Stimulated activated CD8-positive, alpha-beta memory T cell treated with anti-CD3 and anti-CD28 coated beads, Interleukin-4, amount 100 ng/mL, for 1 hour (primary cell): ENCODE measurements at regions not wholly inside any gene's neighbourhood (a gene's known extent, or its start where the extent isn't known, plus 50 kb on each side); places are given as distances from the start of the nearest gene placed in this dataset.
"Not testable (repeated sequence)": the region's sequence is repeated elsewhere in the genome, so short reads cannot be mapped to it uniquely, and the experiment has no call there.

Source experiments
- DNase-seq, 2 donors: peaks; one replicate each; pipeline ENCODE4 v3.0.0-alpha.2; 2020; ENCODE audit warnings: low read depth in 2 of 2, low spot score in 1 of 2

DNA sequence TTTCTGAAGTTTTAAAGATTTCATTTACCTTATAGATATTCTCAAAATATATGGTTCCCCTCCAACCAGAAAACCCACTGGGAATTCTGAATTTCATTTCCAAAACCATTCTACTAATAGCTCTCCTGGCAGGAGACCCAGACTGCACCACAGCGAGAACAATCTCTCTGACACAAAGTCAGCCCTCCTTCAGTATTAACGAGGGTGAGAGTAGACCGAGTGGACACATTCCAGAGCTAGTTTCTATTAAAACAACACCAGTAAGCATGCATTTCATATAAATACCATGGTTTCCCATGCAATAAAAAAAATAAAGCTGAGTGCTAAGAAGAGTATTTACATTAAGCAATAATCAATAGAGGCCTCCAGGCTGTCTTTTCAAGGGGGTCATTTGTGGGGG lies 899.6 kb upstream of the SLC35B3 start:
- DNase-seq, result no peak

DNA sequence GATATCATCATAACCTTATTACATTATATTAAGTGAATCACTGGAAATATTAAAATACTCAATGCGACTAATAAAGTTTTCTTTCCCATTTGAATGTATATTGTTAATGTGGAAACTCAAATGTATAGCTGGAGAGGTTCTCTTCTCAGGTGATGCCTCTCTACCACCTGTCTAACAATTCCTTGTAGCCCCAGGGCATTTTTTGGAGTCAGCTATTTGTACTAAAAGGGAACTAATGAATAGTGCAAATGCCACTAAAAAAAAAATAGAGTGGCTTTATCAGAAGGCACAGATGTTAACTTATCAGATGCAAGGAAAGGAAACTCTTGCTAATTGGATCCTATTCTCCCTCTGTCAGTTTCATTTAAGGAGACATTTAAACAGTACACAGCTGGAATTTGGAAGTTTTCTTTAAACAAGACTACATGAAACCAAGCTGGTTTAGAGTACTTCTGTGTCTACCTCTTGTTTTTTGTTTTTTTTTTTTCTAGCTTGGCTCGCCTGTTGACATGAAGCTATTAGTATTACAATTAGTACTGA lies 897.0 kb upstream of the SLC35B3 start:
- no peak for DNase-seq

DNA sequence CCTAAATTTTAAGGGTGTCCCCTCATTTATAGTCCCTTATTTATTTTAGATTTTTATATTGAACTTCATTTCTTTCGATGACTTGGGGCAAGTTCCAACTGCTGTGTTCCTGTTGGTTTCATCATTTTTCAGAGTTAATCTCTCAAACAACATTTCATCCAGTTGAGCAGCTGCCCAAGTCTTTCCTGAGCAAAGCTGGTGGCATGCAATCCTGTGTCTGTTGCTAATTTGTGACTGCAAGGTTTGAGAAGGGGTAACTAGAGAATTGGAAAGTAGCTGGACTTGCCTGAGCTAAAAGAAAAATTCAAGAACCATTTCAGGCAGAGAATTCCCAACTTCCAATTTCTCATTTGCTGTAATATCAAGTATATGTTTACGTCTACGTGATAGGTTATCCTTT lies 881.5 kb upstream of the SLC35B3 start:
- no peak for DNase-seq

DNA sequence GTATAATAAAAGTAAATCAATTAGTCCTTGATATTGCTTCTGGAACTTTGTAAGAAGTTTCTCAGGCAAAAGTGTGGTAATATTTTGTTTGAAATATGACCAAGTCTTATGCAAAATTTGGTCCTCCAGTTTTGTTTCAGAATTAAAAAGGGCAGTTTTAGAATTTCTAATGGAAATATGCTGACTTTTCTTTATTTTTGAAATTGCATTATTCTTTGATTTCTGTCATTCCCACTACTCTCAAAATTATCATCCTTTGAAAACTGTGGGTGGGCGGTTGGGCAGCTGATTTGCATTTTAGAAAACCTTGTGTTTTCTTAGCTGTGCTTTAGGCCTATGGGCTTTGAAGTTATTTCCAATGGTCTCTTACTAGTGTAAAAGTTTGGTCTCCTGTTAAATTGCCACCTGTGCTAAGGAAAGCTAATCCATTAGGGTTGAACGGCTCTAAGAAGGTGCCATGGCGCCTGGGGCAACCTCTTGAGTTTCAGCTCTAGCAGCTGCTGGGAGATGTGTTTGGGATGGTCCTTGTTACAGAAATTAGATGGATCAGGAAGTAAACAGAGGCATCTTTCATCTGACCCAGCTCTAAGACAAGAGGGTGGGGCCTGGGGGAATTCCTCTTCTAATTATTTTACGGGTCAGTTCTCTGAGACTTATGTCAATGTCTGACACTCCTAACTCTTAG lies 880.8 kb upstream of the SLC35B3 start:
- DNase-seq, result no peak

- no peak for DNase-seq
Observed at GRCh38 chr6:9308284-9308683, 872.9 kb upstream of the SLC35B3 start.

DNA sequence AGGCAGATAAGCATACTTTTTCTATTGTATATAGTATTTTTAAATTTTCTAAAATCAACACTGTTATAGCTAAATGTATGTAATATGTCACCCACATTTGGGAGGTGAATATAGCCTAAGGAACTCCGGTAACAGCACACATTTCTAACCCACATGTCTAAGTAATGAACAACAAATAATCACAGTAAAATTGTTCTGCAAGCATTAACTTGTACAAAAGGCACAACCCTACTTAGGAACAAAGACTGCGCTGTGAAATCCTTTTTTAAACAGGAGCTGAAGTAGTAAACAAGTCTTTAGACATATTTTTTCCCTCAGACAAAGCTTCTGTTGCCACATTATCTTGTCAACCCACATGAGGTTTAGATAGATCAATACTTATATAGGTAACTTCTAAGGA lies 872.4 kb upstream of the SLC35B3 start:
- no peak for DNase-seq

DNA sequence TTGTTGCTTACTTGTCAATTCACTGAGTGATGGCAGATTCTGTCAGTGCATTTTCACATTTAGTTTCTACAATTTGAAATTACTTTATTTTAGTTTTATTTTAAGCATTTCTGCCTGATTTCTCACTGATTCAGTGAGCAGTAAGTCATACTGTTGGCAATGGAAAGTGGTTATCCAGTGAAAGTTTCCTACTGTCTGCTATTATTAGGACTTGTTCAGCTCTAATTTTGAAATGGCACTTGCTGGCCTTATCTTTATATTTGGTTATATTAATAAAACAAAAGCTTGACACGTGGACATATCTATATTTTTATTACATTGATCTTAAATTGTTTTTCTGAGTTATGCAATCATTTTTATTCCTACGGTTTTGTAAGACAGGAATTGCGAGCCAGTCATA lies 871.8 kb upstream of the SLC35B3 start:
- no peak for DNase-seq

DNA sequence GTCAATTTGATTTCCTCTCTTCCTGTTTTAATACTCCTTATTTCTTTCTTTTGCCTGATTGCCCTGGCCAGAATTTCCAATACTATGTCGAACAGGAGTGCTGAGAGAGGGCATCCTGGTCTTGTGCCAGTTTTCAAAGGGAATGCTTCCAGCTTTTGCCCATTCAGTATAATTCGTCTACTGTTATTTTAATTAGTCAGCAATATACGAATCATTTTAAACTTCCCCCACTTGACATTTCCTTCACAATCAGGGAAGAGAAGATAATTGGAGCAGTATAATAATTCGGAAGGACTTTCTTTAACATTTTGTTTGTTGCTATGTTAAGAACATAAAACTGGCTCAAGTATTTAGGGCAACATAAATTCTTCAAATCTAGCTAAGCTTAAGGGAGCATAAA lies 860.3 kb upstream of the SLC35B3 start:
- no peak for DNase-seq

DNA sequence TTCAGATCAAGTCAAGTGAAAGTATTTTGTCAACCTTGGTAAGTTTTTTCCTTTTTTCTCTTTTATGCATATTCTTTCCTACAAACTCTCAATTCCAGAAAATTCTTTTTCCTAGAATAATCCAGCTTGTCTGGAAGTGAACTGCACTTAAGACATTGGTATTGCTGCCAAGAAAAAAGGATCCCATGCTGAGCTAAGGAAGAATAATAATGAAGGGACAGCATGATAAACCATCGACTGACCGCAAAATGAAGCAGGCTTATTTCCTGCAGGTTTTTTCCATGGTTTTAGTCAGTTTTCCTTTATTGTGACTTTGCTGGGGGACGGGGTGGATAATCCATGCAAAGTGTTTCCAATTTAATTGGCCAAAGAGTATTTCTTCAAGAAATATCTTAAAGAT lies 857.6 kb upstream of the SLC35B3 start:
- no peak for DNase-seq

GRCh38 chr6:9290342-9290741 lies 855.0 kb upstream of the SLC35B3 start:
- DNase-seq, result not testable (repeated sequence)

GRCh38 chr6:9272671-9273070 lies 837.3 kb upstream of the SLC35B3 start:
- no peak for DNase-seq

GRCh38 chr6:9266741-9267140 lies 831.4 kb upstream of the SLC35B3 start:
- no peak for DNase-seq

GRCh38 chr6:9257215-9257614 lies 821.9 kb upstream of the SLC35B3 start:
- DNase-seq, result no peak

DNA sequence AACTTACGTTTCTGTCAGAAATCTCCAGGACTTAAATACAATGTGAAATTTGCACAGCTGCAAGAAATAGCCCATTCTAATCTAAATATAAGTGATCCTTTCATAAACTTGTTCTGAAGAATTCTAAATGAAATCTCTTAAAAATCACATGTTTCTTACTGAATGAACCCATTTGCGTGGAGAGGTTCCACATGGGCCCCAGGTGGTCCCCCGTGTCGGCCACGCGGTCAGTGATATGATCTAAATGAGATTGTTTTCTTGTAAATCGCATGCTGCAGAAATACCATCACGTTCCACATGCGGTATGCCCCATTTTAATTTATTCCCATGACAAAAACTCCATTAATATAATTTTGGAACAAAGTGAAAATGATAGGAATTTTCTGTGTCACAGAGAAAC lies 818.9 kb upstream of the SLC35B3 start:
- no peak for DNase-seq

GRCh38 chr6:9252799-9253198 lies 817.5 kb upstream of the SLC35B3 start:
- DNase-seq, result no peak

DNA sequence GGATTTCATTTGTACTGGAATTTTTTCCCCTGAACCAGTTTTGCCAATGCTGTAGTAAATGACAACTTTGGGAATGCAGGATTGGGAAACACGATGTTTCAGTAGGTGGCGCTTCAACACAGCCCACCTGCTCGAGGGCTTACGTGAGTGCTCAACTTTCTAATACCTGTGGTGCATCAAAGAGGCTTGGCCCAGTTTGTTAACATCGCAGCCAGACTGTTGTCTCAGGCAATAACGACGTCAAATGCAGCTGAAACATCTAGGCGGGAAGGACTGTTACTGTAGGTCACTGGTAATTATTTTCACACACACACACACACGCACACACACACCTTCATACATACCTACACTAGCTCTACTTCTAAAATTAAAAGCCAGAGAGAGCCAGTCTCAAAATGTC lies 815.5 kb upstream of the SLC35B3 start:
- no peak for DNase-seq

- no peak for DNase-seq
Observed at GRCh38 chr6:9248133-9248532, 812.8 kb upstream of the SLC35B3 start.

GRCh38 chr6:9240861-9241260 lies 805.5 kb upstream of the SLC35B3 start:
- no peak for DNase-seq

- no peak for DNase-seq
Observed at GRCh38 chr6:9236443-9236842, 801.1 kb upstream of the SLC35B3 start.

GRCh38 chr6:9233686-9234085 lies 798.3 kb upstream of the SLC35B3 start:
- no peak for DNase-seq

DNA sequence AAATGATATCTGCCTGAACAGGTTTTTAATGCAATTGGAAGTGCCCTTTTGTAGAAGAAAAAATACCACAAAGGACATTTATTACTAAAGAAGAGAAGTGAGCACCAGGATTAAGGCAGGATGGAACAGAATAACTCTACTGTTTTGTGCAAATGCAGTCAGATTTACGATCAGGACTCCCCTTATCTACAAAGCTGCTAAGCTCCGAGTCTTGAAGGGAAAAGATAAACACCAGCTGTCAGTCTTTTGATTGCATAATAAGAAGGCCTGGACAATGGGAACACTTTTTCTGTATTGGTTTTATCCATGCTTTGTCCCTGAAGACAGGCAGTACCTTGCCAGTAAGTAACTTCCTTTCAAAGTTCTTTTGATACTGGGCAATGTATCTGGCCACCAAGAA lies 797.9 kb upstream of the SLC35B3 start:
- no peak for DNase-seq

DNA sequence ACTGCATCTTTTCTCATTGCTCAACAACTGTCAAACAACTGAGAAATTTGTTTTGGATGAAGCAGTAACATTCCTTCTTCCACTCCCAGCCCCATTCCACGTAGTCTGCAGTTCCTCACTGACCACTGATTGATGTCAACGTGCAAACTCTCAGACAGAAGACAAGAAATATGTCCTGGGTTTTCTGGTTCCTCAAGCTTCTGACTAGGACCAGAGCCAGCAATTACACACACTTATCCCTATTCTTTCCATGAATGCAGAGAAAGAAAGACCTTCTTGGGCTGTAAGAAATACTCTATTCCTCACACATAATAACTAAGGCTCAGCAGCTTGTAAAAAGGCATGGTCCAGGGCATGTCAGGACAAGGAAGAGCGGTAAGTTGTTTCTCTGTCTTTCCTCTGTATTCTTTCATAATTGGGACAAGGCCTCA lies 790.1 kb upstream of the SLC35B3 start:
- DNase-seq, result no peak

GRCh38 chr6:9224539-9224938 lies 789.2 kb upstream of the SLC35B3 start:
- no peak for DNase-seq
